Neural progenitor cell (in vitro differentiated cells): ENCODE measurements at regions not wholly inside any gene's neighbourhood (a gene's known extent, or its start where the extent isn't known, plus 50 kb on each side); places are given as distances from the start of the nearest gene placed in this dataset.

Experiments
- DNase-seq: peaks from one replicate; pipeline ENCODE4 v3.0.0-alpha.2; 2016; ENCODE audit warnings: low spot score
- H2AFZ ChIP-seq: fragments of 200-600 bp; sonication (generic); replicated peaks from 2 replicates; pipeline ENCODE4 v1.6.1; 2016; ENCODE audit warnings: antibody characterized with exemption
- H3F3A ChIP-seq: fragments of 200-600 bp; sonication (generic); 2 replicates; pipeline ENCODE4 v1.6.1; 2016; ENCODE audit warnings: antibody characterized with exemption, low read depth
- H3K27ac ChIP-seq: fragments of 200-600 bp; sonication (generic); 2 replicates; pipeline ENCODE4 v1.5.1; 2016; ENCODE audit warnings: mild to moderate bottlenecking
- H3K27me3 ChIP-seq: fragments of 200-600 bp; sonication (generic); 2 replicates; pipeline ENCODE4 v1.6.1; 2016; ENCODE audit warnings: mild to moderate bottlenecking, moderate library complexity
- H3K36me3 ChIP-seq: fragments of 200-600 bp; sonication (generic); 2 replicates; pipeline ENCODE4 v1.5.1; 2016
- H3K4me1 ChIP-seq: fragments of 200-600 bp; sonication (generic); 2 replicates; pipeline ENCODE4 v1.6.1; 2016; ENCODE audit warnings: mixed run types
- H3K4me2 ChIP-seq: fragments of 200-600 bp; sonication (generic); 2 replicates; pipeline ENCODE4 v1.6.1; 2016
- H3K4me3 ChIP-seq: fragments of 200-600 bp; sonication (generic); 2 replicates; pipeline ENCODE4 v1.5.1; 2016
- H3K79me2 ChIP-seq: fragments of 200-600 bp; sonication (generic); 2 replicates; pipeline ENCODE4 v1.6.1; 2016; ENCODE audit warnings: low read depth
- H3K9ac ChIP-seq: fragments of 200-600 bp; sonication (generic); 2 replicates; pipeline ENCODE4 v1.6.1; 2016
- H3K9me3 ChIP-seq: fragments of 200-600 bp; sonication (generic); 2 replicates; pipeline ENCODE4 v1.5.1; 2016; ENCODE audit warnings: low read depth
- H4K20me1 ChIP-seq: fragments of 200-600 bp; sonication (generic); 2 replicates; pipeline ENCODE4 v1.6.1; 2016; ENCODE audit warnings: low read depth
- H3K27ac Mint-ChIP-seq: 3 replicates; pipeline ENCODE4 v1.8.0; 2021; ENCODE audit warnings: mixed read lengths
- H3K27me3 Mint-ChIP-seq: 2 replicates; pipeline ENCODE4 v1.8.0; 2022; ENCODE audit warnings: low read depth, mild to moderate bottlenecking, inconsistent platforms, moderate library complexity, mixed read lengths; ENCODE audit not compliant: insufficient read depth
- H3K36me3 Mint-ChIP-seq: 3 replicates; pipeline ENCODE4 v1.8.0; 2021; ENCODE audit warnings: mixed read lengths
- H3K4me1 Mint-ChIP-seq: 3 replicates; pipeline ENCODE4 v1.8.0; 2021; ENCODE audit warnings: mixed read lengths
- H3K4me3 Mint-ChIP-seq: 3 replicates; pipeline ENCODE4 v1.8.0; 2021; ENCODE audit warnings: mild to moderate bottlenecking, moderate library complexity, mixed read lengths
- H3K9me3 Mint-ChIP-seq: 3 replicates; pipeline ENCODE4 v1.8.0; 2020; ENCODE audit warnings: mixed read lengths
- CTCF ChIP-seq: fragments of 200-600 bp; sonication (generic); IDR thresholded peaks from 2 replicates; pipeline ENCODE4 v1.5.1; 2017; ENCODE audit warnings: antibody characterized with exemption, mild to moderate bottlenecking
- EZH2 ChIP-seq: fragments of 200-600 bp; sonication (generic); IDR thresholded peaks from 2 replicates; pipeline ENCODE4 v1.6.1; 2017; ENCODE audit warnings: antibody characterized with exemption, mild to moderate bottlenecking, moderate library complexity
- EZH2phosphoT487 ChIP-seq: fragments of 200-600 bp; sonication (generic); IDR thresholded peaks from 2 replicates; pipeline ENCODE4 v1.6.1; 2017; ENCODE audit warnings: antibody characterized with exemption

GRCh38 chr6:120876931-120877330 is 457.3 kb downstream of the TBC1D32 start:
- H3K27ac Mint-ChIP-seq, result no peak overlapping the region
- no peak overlapping the region for H3K27ac ChIP-seq
- H3K4me2 ChIP-seq, result no peak overlapping the region
- peaks cover 9% of the 10 kb centered on the region for H3K4me1 ChIP-seq
- H4K20me1 ChIP-seq, result no peaks in the 10 kb centered on the region
- H3F3A ChIP-seq, result no peaks in the 10 kb centered on the region
- no peak overlapping the region for H3K4me3 Mint-ChIP-seq
- TF ChIP-seq EZH2 (no peak), CTCF (no peak), EZH2phosphoT487 (no peak)
- no peak for DNase-seq
- no peak overlapping the region for H3K4me3 ChIP-seq
- no peaks in the 10 kb centered on the region for H3K27me3 ChIP-seq
- H3K27me3 Mint-ChIP-seq, result peaks cover 2% of the 10 kb centered on the region
- no peaks in the 10 kb centered on the region for H3K36me3 Mint-ChIP-seq
- H2AFZ ChIP-seq, result no peak overlapping the region
- no peaks in the 10 kb centered on the region for H3K9me3 ChIP-seq
- H3K9ac ChIP-seq, result no peak overlapping the region
- H3K36me3 ChIP-seq, result no peaks in the 10 kb centered on the region
- no peaks in the 10 kb centered on the region for H3K9me3 Mint-ChIP-seq
- no peaks in the 10 kb centered on the region for H3K79me2 ChIP-seq
- peaks cover 14% of the 10 kb centered on the region for H3K4me1 Mint-ChIP-seq

GRCh38 chr6:120876424-120876823 is 457.9 kb downstream of the TBC1D32 start:
- H3K27ac ChIP-seq, result no peak overlapping the region

GRCh38 chr6:120875900-120876299 is 458.4 kb downstream of the TBC1D32 start:
- Histone ChIP-seq H3K9ac (no peak overlapping the region), H3K27ac (no peak overlapping the region), H3K36me3 (no peaks in the 10 kb centered on the region), H3F3A (no peaks in the 10 kb centered on the region), H3K4me1 (peaks cover 9% of the 10 kb centered on the region), H3K9me3 (no peaks in the 10 kb centered on the region), H3K79me2 (no peaks in the 10 kb centered on the region), H2AFZ (no peak overlapping the region), H3K4me3 (no peak overlapping the region), H4K20me1 (no peaks in the 10 kb centered on the region), H3K4me2 (no peak overlapping the region), H3K27me3 (no peaks in the 10 kb centered on the region)
- peaks cover 14% of the 10 kb centered on the region for H3K4me1 Mint-ChIP-seq
- H3K27me3 Mint-ChIP-seq, result peaks cover 2% of the 10 kb centered on the region
- H3K36me3 Mint-ChIP-seq, result no peaks in the 10 kb centered on the region
- TF ChIP-seq CTCF (no peak), EZH2 (no peak), EZH2phosphoT487 (no peak)
- no peak for DNase-seq
- no peak overlapping the region for H3K4me3 Mint-ChIP-seq
- H3K9me3 Mint-ChIP-seq, result no peaks in the 10 kb centered on the region
- H3K27ac Mint-ChIP-seq, result no peak overlapping the region

More at GRCh38 chr6:120876424-120876823, 457.9 kb downstream of the TBC1D32 start:
- Histone ChIP-seq H3K4me2 (no peak overlapping the region), H3K9me3 (no peaks in the 10 kb centered on the region), H3K36me3 (no peaks in the 10 kb centered on the region), H2AFZ (no peak overlapping the region), H3K4me3 (no peak overlapping the region), H3K79me2 (no peaks in the 10 kb centered on the region), H3K9ac (no peak overlapping the region), H3K27me3 (no peaks in the 10 kb centered on the region), H4K20me1 (no peaks in the 10 kb centered on the region), H3F3A (no peaks in the 10 kb centered on the region), H3K4me1 (peaks cover 9% of the 10 kb centered on the region)
- Mint-ChIP-seq H3K4me1 (peaks cover 14% of the 10 kb centered on the region), H3K27me3 (peaks cover 2% of the 10 kb centered on the region), H3K27ac (no peak overlapping the region), H3K36me3 (no peaks in the 10 kb centered on the region), H3K4me3 (no peak overlapping the region), H3K9me3 (no peaks in the 10 kb centered on the region)
- TF ChIP-seq EZH2phosphoT487, result no peak
- TF ChIP-seq EZH2, result no peak
- no peak for TF ChIP-seq CTCF
- no peak for DNase-seq
